H9 (cell line): ENCODE measurements at regions not wholly inside any gene's neighbourhood (a gene's known extent, or its start where the extent isn't known, plus 50 kb on each side); places are given as distances from the start of the nearest gene placed in this dataset.

Experiments used
- DNase-seq: peaks from one replicate; pipeline ENCODE4 v3.0.0-alpha.2; 2017
- H2AFZ ChIP-seq: one replicate; pipeline ENCODE4 v1.6.1; 2013; ENCODE audit warnings: mild to moderate bottlenecking, low read length, control low read depth, moderate library complexity
- H2AK5ac ChIP-seq: 2 replicates; pipeline ENCODE4 v1.6.1; 2013; ENCODE audit warnings: low read length, control low read depth, mixed read lengths; ENCODE audit not compliant: insufficient read length
- H2BK120ac ChIP-seq: one replicate; pipeline ENCODE4 v1.6.1; 2013; ENCODE audit warnings: low read depth, mild to moderate bottlenecking, low read length, control low read depth, inconsistent platforms; ENCODE audit not compliant: poor library complexity, severe bottlenecking
- H2BK12ac ChIP-seq: 2 replicates; pipeline ENCODE4 v1.6.1; 2013; ENCODE audit warnings: low read length, control low read depth, mixed read lengths, low read depth; ENCODE audit not compliant: insufficient read length
- H2BK15ac ChIP-seq: 2 replicates; pipeline ENCODE4 v1.6.1; 2013; ENCODE audit warnings: low read depth, low read length, control low read depth
- H2BK20ac ChIP-seq: one replicate; pipeline ENCODE4 v1.6.1; 2013; ENCODE audit warnings: low read depth, mild to moderate bottlenecking, low read length, control low read depth, inconsistent platforms; ENCODE audit not compliant: poor library complexity, severe bottlenecking
- H2BK5ac ChIP-seq: 2 replicates; pipeline ENCODE4 v1.6.1; 2013; ENCODE audit warnings: low read length, control low read depth, mixed read lengths; ENCODE audit not compliant: insufficient read length
- H3K14ac ChIP-seq: 2 replicates; pipeline ENCODE4 v1.6.1; 2013; ENCODE audit warnings: low read length, control low read depth; ENCODE audit not compliant: insufficient read depth
- H3K18ac ChIP-seq: 2 replicates; pipeline ENCODE4 v1.6.1; 2013; ENCODE audit warnings: low read depth, mild to moderate bottlenecking, mixed read lengths, low read length, control low read depth; ENCODE audit not compliant: insufficient read length
- H3K23ac ChIP-seq: 2 replicates; pipeline ENCODE4 v1.6.1; 2013; ENCODE audit warnings: low read length, control low read depth, mixed read lengths, low read depth; ENCODE audit not compliant: insufficient read length
- H3K23me2 ChIP-seq: 2 replicates; pipeline ENCODE4 v1.6.1; 2013; ENCODE audit warnings: low read depth, mild to moderate bottlenecking, mixed read lengths, low read length, control low read depth; ENCODE audit not compliant: insufficient read length, poor library complexity, severe bottlenecking
- H3K27ac ChIP-seq: 2 replicates; pipeline ENCODE4 v1.5.1; 2013; ENCODE audit warnings: low read length, control low read depth, mixed read lengths, low read depth; ENCODE audit not compliant: insufficient read length
- H3K27me3 ChIP-seq: 2 replicates; pipeline ENCODE4 v1.6.1; 2013; ENCODE audit warnings: low read length, control low read depth, inconsistent platforms; ENCODE audit not compliant: insufficient read depth
- H3K4ac ChIP-seq: 2 replicates; pipeline ENCODE4 v1.6.1; 2013; ENCODE audit warnings: low read depth, mild to moderate bottlenecking, control low read depth, inconsistent platforms, low read length, moderate library complexity
- H3K4me1 ChIP-seq: 2 replicates; pipeline ENCODE4 v1.6.1; 2013; ENCODE audit warnings: low read length, control low read depth, inconsistent platforms; ENCODE audit not compliant: insufficient read depth
- H3K4me2 ChIP-seq: 2 replicates; pipeline ENCODE4 v1.6.1; 2013; ENCODE audit warnings: low read length, control low read depth, mixed read lengths; ENCODE audit not compliant: insufficient read length, insufficient read depth
- H3K56ac ChIP-seq: 2 replicates; pipeline ENCODE4 v1.6.1; 2013; ENCODE audit warnings: low read depth, mild to moderate bottlenecking, mixed read lengths, low read length, control low read depth; ENCODE audit not compliant: insufficient read length
- H3K79me1 ChIP-seq: 2 replicates; pipeline ENCODE4 v1.6.1; 2013; ENCODE audit warnings: low read depth, mild to moderate bottlenecking, moderate library complexity, low read length, control low read depth, inconsistent platforms; ENCODE audit not compliant: insufficient read depth, poor library complexity, severe bottlenecking
- H3K79me2 ChIP-seq: 2 replicates; pipeline ENCODE4 v1.6.1; 2013; ENCODE audit warnings: low read length, control low read depth, inconsistent platforms; ENCODE audit not compliant: insufficient read depth
- H3K9ac ChIP-seq: 2 replicates; pipeline ENCODE4 v1.6.1; 2013; ENCODE audit warnings: low read length, control low read depth, mixed read lengths; ENCODE audit not compliant: insufficient read length; ENCODE audit errors: extremely low read depth
- H3K9me3 ChIP-seq: one replicate; pipeline ENCODE4 v1.6.1; 2013; ENCODE audit warnings: low read depth, low read length, inconsistent platforms; ENCODE audit not compliant: control insufficient read depth
- H3T11ph ChIP-seq: one replicate; pipeline ENCODE4 v1.6.1; 2013; ENCODE audit warnings: mild to moderate bottlenecking, low read length, control low read depth, inconsistent platforms
- H4K20me1 ChIP-seq: one replicate; pipeline ENCODE4 v1.6.1; 2013; ENCODE audit not compliant: control insufficient read depth, insufficient read length, insufficient read depth
- H4K5ac ChIP-seq: 2 replicates; pipeline ENCODE4 v1.6.1; 2013; ENCODE audit warnings: low read depth, mild to moderate bottlenecking, mixed read lengths, low read length, control low read depth; ENCODE audit not compliant: insufficient read length
- H4K8ac ChIP-seq: replicated peaks from 2 replicates; pipeline ENCODE4 v1.6.1; 2013; ENCODE audit warnings: low read length, control low read depth, mixed read lengths, low read depth; ENCODE audit not compliant: insufficient read length
- H4K91ac ChIP-seq: 2 replicates; pipeline ENCODE4 v1.6.1; 2013; ENCODE audit warnings: low read depth, mild to moderate bottlenecking, moderate library complexity, mixed read lengths, low read length, control low read depth; ENCODE audit not compliant: insufficient read length
- H3K27ac Mint-ChIP-seq, 3 experiments: 2 replicates in 2 of 3; 3 replicates in 1 of 3; pipeline ENCODE4 v1.8.0; 2020 to 2021; ENCODE audit warnings: mixed read lengths in 3 of 3, mild to moderate bottlenecking in 1 of 3, moderate library complexity in 1 of 3
- H3K27me3 Mint-ChIP-seq: 2 replicates; pipeline ENCODE4 v1.8.0; 2021; ENCODE audit warnings: low read depth, mild to moderate bottlenecking, moderate library complexity, mixed read lengths
- H3K36me3 Mint-ChIP-seq, 3 experiments: 2 replicates in 2 of 3; 3 replicates in 1 of 3; pipeline ENCODE4 v1.8.0; 2020 to 2021; ENCODE audit warnings: low read depth in 3 of 3, mixed read lengths in 3 of 3; ENCODE audit not compliant: insufficient read depth in 1 of 3
- H3K4me1 Mint-ChIP-seq, 2 experiments: 2 replicates each; pipeline ENCODE4 v1.8.0; 2020; ENCODE audit warnings: mixed read lengths in 2 of 2
- H3K4me3 Mint-ChIP-seq, 2 experiments: 2 replicates in 1 of 2; 3 replicates in 1 of 2; pipeline ENCODE4 v1.8.0; 2020 to 2021; ENCODE audit warnings: mild to moderate bottlenecking in 2 of 2, mixed read lengths in 2 of 2, moderate library complexity in 1 of 2
- H3K9me3 Mint-ChIP-seq, 2 experiments: 2 replicates in 1 of 2; 3 replicates in 1 of 2; pipeline ENCODE4 v1.8.0; 2020; ENCODE audit warnings: mild to moderate bottlenecking in 2 of 2, mixed read lengths in 2 of 2, moderate library complexity in 1 of 2
- TF ChIP-seq, protein P1 (sequence below): fragments of 200-600 bp; sonication (generic); conservative IDR thresholded peaks from 3 replicates; pipeline ENCODE4 v1.8.0; 2021; ENCODE audit warnings: antibody characterized with exemption, mild to moderate bottlenecking

DNA sequence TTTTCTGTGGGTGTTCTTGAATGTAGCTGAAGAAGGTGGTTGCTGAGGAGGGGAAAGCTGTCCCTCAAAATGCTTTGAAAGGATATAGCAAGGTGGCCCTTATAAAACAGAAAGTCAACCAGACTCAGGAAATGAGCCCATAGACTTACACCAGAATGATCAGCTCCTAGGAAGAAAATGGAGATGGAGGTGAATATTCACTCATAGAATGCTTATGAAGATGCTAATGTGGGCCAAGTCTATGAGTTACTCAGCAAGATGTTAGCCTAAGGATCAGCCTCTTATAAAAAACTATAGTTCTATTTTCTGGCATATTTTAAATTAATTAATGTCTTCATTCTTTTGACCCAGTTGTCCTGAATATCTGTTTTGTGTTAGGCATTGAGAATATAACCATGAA lies 1054.0 kb downstream of the AGBL1 start:
- H3K4me1 ChIP-seq: no peaks in the 10 kb centered on the region

More for the DNA sequence above, 1054.0 kb downstream of the AGBL1 start:
- H3K4me1 Mint-ChIP-seq: no peaks in the 10 kb centered on the region
- H3K79me2 ChIP-seq: no peaks in the 10 kb centered on the region
- no peak overlapping the region for H2BK15ac ChIP-seq
- no peak for DNase-seq
- H2BK5ac ChIP-seq: no peak overlapping the region
- H3K23me2 ChIP-seq: no peaks in the 10 kb centered on the region
- no peaks in the 10 kb centered on the region for H3K79me1 ChIP-seq
- TF ChIP-seq, protein P1, sequence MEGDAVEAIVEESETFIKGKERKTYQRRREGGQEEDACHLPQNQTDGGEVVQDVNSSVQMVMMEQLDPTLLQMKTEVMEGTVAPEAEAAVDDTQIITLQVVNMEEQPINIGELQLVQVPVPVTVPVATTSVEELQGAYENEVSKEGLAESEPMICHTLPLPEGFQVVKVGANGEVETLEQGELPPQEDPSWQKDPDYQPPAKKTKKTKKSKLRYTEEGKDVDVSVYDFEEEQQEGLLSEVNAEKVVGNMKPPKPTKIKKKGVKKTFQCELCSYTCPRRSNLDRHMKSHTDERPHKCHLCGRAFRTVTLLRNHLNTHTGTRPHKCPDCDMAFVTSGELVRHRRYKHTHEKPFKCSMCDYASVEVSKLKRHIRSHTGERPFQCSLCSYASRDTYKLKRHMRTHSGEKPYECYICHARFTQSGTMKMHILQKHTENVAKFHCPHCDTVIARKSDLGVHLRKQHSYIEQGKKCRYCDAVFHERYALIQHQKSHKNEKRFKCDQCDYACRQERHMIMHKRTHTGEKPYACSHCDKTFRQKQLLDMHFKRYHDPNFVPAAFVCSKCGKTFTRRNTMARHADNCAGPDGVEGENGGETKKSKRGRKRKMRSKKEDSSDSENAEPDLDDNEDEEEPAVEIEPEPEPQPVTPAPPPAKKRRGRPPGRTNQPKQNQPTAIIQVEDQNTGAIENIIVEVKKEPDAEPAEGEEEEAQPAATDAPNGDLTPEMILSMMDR: no peak
- H3K27ac Mint-ChIP-seq: no peak overlapping the region
- no peak overlapping the region for H3K4me2 ChIP-seq
- H3K27me3 ChIP-seq: no peaks in the 10 kb centered on the region
- H3K4me3 Mint-ChIP-seq: no peak overlapping the region
- no peak overlapping the region for H2AK5ac ChIP-seq
- no peak overlapping the region for H4K91ac ChIP-seq
- no peak overlapping the region for H3K56ac ChIP-seq
- H2BK120ac ChIP-seq: no peak overlapping the region
- no peak overlapping the region for H3K14ac ChIP-seq
- H2BK20ac ChIP-seq: no peak overlapping the region
- no peaks in the 10 kb centered on the region for H3K36me3 Mint-ChIP-seq
- no peak overlapping the region for H3K9ac ChIP-seq
- no peak overlapping the region for H3K18ac ChIP-seq
- H3K27me3 Mint-ChIP-seq: no peaks in the 10 kb centered on the region
- no peaks in the 10 kb centered on the region; a peak in 1 of 5 replicates for H3K9me3 Mint-ChIP-seq
- H3K23ac ChIP-seq: no peak overlapping the region
- no peak overlapping the region for H4K5ac ChIP-seq
- no peaks in the 10 kb centered on the region for H4K20me1 ChIP-seq
- H2AFZ ChIP-seq: no peak overlapping the region
- no peak overlapping the region for H2BK12ac ChIP-seq
- no peak overlapping the region for H3K27ac ChIP-seq
- H3K4ac ChIP-seq: no peak overlapping the region
- H4K8ac ChIP-seq: no peak overlapping the region
- no peak overlapping the region for H3T11ph ChIP-seq
- no peaks in the 10 kb centered on the region for H3K9me3 ChIP-seq
